ENCODE measurements at regions not wholly inside any gene's neighbourhood (a gene's known extent, or its start where the extent isn't known, plus 50 kb on each side); places are given as distances from the start of the nearest gene placed in this dataset.
"Not testable (repeated sequence)": the region's sequence is repeated elsewhere in the genome, so short reads cannot be mapped to it uniquely, and the experiment has no call there.

- Histone ChIP-seq H3K4me3 (no peak overlapping the region), H3K27ac (no peak overlapping the region), H3K9me3 (no peaks in the 10 kb centered on the region), H3K4me1 (no peaks in the 10 kb centered on the region), H3K27me3 (no peaks in the 10 kb centered on the region), H3K36me3 (no peaks in the 10 kb centered on the region)
- DNase-seq (ENCODE audit: low spot score in 2 of 2) = no peak
- intact Hi-C loops (cut with DNase I; ENCODE audit: low total_unique reads) = no loop called here
- TF ChIP-seq, protein P1, sequence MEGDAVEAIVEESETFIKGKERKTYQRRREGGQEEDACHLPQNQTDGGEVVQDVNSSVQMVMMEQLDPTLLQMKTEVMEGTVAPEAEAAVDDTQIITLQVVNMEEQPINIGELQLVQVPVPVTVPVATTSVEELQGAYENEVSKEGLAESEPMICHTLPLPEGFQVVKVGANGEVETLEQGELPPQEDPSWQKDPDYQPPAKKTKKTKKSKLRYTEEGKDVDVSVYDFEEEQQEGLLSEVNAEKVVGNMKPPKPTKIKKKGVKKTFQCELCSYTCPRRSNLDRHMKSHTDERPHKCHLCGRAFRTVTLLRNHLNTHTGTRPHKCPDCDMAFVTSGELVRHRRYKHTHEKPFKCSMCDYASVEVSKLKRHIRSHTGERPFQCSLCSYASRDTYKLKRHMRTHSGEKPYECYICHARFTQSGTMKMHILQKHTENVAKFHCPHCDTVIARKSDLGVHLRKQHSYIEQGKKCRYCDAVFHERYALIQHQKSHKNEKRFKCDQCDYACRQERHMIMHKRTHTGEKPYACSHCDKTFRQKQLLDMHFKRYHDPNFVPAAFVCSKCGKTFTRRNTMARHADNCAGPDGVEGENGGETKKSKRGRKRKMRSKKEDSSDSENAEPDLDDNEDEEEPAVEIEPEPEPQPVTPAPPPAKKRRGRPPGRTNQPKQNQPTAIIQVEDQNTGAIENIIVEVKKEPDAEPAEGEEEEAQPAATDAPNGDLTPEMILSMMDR (IDR thresholded peaks at IDR 0.05) = no peak
- no peak for TF ChIP-seq POLR2A (IDR thresholded peaks at IDR 0.05)
- no peak for TF ChIP-seq POLR2AphosphoS5 (IDR thresholded peaks at IDR 0.05)
These were observed 199.1 kb downstream of the FZD1 start for GRCh38 chr7:91463330-91463729.

GRCh38 chr7:91465595-91466061 lies 201.4 kb downstream of the FZD1 start:
- no peak overlapping the region for H3K27ac ChIP-seq

DNA sequence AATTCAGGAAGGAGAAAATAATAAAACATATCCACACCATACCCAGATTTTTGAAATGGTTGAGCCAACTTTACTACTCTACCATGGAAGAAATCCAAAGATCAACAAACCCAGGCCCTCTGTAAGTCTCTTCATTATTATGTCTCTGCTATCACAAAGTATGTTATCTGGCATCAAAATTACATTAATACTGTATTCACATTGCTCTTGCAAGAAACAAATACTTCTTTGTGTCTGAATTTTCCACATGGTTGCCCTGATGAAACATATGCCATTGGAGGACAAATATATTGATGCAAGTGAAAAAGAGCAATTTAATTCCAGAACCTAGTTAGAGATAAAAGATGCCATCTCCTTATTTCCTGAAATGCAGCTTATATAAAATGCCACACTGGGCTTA lies 204.0 kb downstream of the FZD1 start:
- Histone ChIP-seq H3K9me3 (peaks cover 0 to under 1% of the 10 kb centered on the region in 2 donors), H3K36me3 (no peaks in the 10 kb centered on the region), H3K4me3 (no peak overlapping the region), H3K27me3 (no peaks in the 10 kb centered on the region), H3K27ac (no peak overlapping the region), H3K4me1 (no peaks in the 10 kb centered on the region)
- DNase-seq (ENCODE audit: low spot score in 2 of 2) = no peak
- intact Hi-C loops (cut with DNase I; ENCODE audit: low total_unique reads) = no loop called here
- TF ChIP-seq, protein P1 (IDR thresholded peaks at IDR 0.05) = no peak
- TF ChIP-seq POLR2A (IDR thresholded peaks at IDR 0.05) (no peak), POLR2AphosphoS5 (IDR thresholded peaks at IDR 0.05) (no peak)

More at GRCh38 chr7:91465595-91466061, 201.4 kb downstream of the FZD1 start:
- no peaks in the 10 kb centered on the region for H3K36me3 ChIP-seq
- TF ChIP-seq, protein P1 (IDR thresholded peaks at IDR 0.05) = no peak
- no peaks in the 10 kb centered on the region for H3K9me3 ChIP-seq
- no peak for DNase-seq (ENCODE audit: low spot score in 2 of 2)
- H3K4me3 ChIP-seq = no peak overlapping the region
- no peaks in the 10 kb centered on the region for H3K4me1 ChIP-seq
- no peaks in the 10 kb centered on the region for H3K27me3 ChIP-seq
- intact Hi-C loops (cut with DNase I; ENCODE audit: low total_unique reads) = no loop called here

DNA sequence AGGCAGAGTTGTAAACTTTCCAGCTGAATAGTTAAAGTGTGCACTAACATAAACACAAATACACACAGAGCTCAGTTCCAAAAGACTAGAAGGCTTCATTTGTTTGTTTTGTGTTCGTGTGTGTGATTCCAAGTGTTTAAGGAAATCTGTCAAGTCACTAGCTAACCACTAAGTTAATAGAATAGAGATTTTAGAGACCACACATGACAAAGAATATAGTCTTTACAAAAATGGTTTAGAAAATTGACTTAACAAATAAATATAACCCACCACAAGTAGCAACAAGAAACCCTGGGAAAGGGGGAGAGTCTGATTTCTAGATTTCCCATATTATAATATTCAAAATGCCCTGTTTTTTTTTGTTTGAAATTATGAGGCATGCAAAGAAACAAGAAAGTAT lies 209.4 kb downstream of the FZD1 start:
- TF ChIP-seq, protein P1 (IDR thresholded peaks at IDR 0.05) = no peak
- no peak for TF ChIP-seq POLR2A (IDR thresholded peaks at IDR 0.05)
- no peak for TF ChIP-seq POLR2AphosphoS5 (IDR thresholded peaks at IDR 0.05)

DNA sequence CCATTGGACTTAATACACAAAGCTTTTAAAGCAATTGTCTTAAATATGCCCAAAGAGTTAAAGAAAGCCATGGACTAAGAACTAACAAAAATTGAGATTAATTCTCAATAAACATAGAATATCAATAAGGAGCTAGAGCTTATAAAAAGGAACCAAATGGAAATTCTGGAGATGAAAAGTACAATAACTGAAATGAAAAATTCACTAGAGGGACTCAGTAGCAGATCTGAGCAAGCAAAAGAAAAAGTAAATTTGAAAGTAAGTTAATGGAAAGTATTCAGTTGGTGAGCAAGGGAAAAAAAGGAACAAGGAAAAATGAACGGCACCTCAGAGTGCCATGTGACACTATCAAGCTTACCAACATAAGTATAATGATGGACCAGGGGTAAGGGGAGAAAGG lies 209.8 kb downstream of the FZD1 start:
- H3K27me3 ChIP-seq = no peaks in the 10 kb centered on the region
- H3K27ac ChIP-seq = no peak overlapping the region
- intact Hi-C loops (cut with DNase I; ENCODE audit: low total_unique reads) = no loop called here
- TF ChIP-seq POLR2AphosphoS5 (IDR thresholded peaks at IDR 0.05) (no peak), POLR2A (IDR thresholded peaks at IDR 0.05) (no peak)
- TF ChIP-seq, protein P1 (IDR thresholded peaks at IDR 0.05) = no peak
- no peak for DNase-seq (ENCODE audit: low spot score in 2 of 2)
- no peak overlapping the region for H3K4me3 ChIP-seq
- H3K36me3 ChIP-seq = no peaks in the 10 kb centered on the region
- no peaks in the 10 kb centered on the region for H3K4me1 ChIP-seq
- peaks cover 13 to 25% of the 10 kb centered on the region in 2 donors for H3K9me3 ChIP-seq

More for the DNA sequence above, 209.4 kb downstream of the FZD1 start:
- intact Hi-C loops (cut with DNase I; ENCODE audit: low total_unique reads) = no loop called here
- Histone ChIP-seq H3K4me3 (no peak overlapping the region), H3K27ac (no peak overlapping the region), H3K9me3 (peaks cover 13 to 25% of the 10 kb centered on the region in 2 donors), H3K4me1 (no peaks in the 10 kb centered on the region), H3K36me3 (no peaks in the 10 kb centered on the region), H3K27me3 (no peaks in the 10 kb centered on the region)
- no peak for DNase-seq (ENCODE audit: low spot score in 2 of 2)

GRCh38 chr7:91480470-91480869 lies 216.2 kb downstream of the FZD1 start:
- H3K4me1 ChIP-seq; intact Hi-C loops (cut with DNase I; ENCODE audit: low total_unique reads); H3K27me3 ChIP-seq; H3K27ac ChIP-seq; H3K4me3 ChIP-seq; DNase-seq (ENCODE audit: low spot score in 2 of 2); H3K36me3 ChIP-seq: not testable (repeated sequence)
- H3K9me3 ChIP-seq = peaks cover 4 to 12% of the 10 kb centered on the region in 2 donors
